Endothelial cell of umbilical vein (primary cell): ENCODE measurements at regions not wholly inside any gene's neighbourhood (a gene's known extent, or its start where the extent isn't known, plus 50 kb on each side); places are given as distances from the start of the nearest gene placed in this dataset.

Source experiments
- BruUV-seq: library from RNA; stranded (reverse); fragments of 400-500 nt; replicated peaks from 2 replicates; lab custom pipeline; 2021; lab: Mats Ljungman, UMichigan
- CTCF ChIA-PET: fragments of 300-600, 350-600 bp; sonication (Branson Sonifier 250); formaldehyde crosslinking; loops from one replicate; lab custom pipeline; 2021; ENCODE audit warnings: antibody characterized with exemption, inconsistent platforms; lab: Charles Lee
- POLR2A ChIA-PET: fragments of 300-600, 350-600 bp; sonication (Branson Sonifier 250); formaldehyde crosslinking; loops from one replicate; lab custom pipeline; 2021; ENCODE audit warnings: antibody characterized with exemption, inconsistent platforms; lab: Charles Lee
- DNase-seq: peaks from one replicate; pipeline ENCODE4 v3.0.0-alpha.2; 2011; ENCODE audit warnings: low read depth, low spot score
- FAIRE-seq: peaks from 2 replicates; lab custom pipeline; 2011; peaks lifted over from hg19 to GRCh38; lab: Jason Lieb, UNC
- H2AFZ ChIP-seq: 2 replicates; pipeline ENCODE4 v1.6.0; 2012; ENCODE audit warnings: low read depth, low read length, control low read depth, inconsistent platforms
- H3K27ac ChIP-seq: 2 replicates; pipeline ENCODE4 v1.5.1; 2011; ENCODE audit warnings: low read depth, mild to moderate bottlenecking, control low read depth, low read length, moderate library complexity; ENCODE audit not compliant: insufficient read depth
- H3K27me3 ChIP-seq, 2 experiments: 2 replicates each; pipeline versions ENCODE4 v1.6.0 to v1.6.1; 2011; ENCODE audit warnings: low read length in 2 of 2, mixed read lengths in 1 of 2; ENCODE audit not compliant: control insufficient read depth in 2 of 2, insufficient read depth in 2 of 2
- H3K36me3 ChIP-seq, 2 experiments: 2 replicates in 1 of 2; 3 replicates in 1 of 2; pipeline ENCODE4 v1.5.1; 2011; ENCODE audit warnings: low read length in 2 of 2, mild to moderate bottlenecking in 1 of 2, moderate library complexity in 1 of 2; ENCODE audit not compliant: control insufficient read depth in 2 of 2, insufficient read depth in 2 of 2; ENCODE audit errors: extremely low read depth in 1 of 2
- H3K4me1 ChIP-seq: 3 replicates; pipeline ENCODE4 v1.5.1; 2011; ENCODE audit warnings: mild to moderate bottlenecking, low read length; ENCODE audit not compliant: control insufficient read depth, insufficient read depth; ENCODE audit errors: extremely low read depth
- H3K4me2 ChIP-seq: 2 replicates; pipeline ENCODE4 v1.6.1; 2011; ENCODE audit warnings: low read length, control low read depth, mixed read lengths; ENCODE audit not compliant: insufficient read depth
- H3K4me3 ChIP-seq, 3 experiments: fragments of 200-600 bp in 1 of 3; sonication (generic), shearing (Covaris generic) in 1 of 3; replicated peaks in 1 of 3; 2 replicates each; pipeline ENCODE4 v1.5.1; 2011 to 2016; ENCODE audit warnings: control low read depth in 3 of 3, low read length in 3 of 3, mild to moderate bottlenecking in 2 of 3, inconsistent platforms in 1 of 3, low read depth in 1 of 3, moderate library complexity in 1 of 3; ENCODE audit not compliant: insufficient read depth in 1 of 3
- H3K79me2 ChIP-seq: 2 replicates; pipeline ENCODE4 v1.6.0; 2012; ENCODE audit warnings: low read length, inconsistent platforms; ENCODE audit not compliant: control insufficient read depth, insufficient read depth
- H3K9ac ChIP-seq: replicated peaks from 2 replicates; pipeline ENCODE3; 2011; ENCODE audit warnings: low read length, control low read depth; ENCODE audit not compliant: insufficient read depth; ENCODE audit errors: extremely low read depth
- H3K9me1 ChIP-seq: replicated peaks from 3 replicates; pipeline ENCODE4 v1.6.0; 2011; ENCODE audit warnings: mild to moderate bottlenecking, low read length; ENCODE audit not compliant: control insufficient read depth, insufficient read depth; ENCODE audit errors: extremely low read depth
- H3K9me3 ChIP-seq: replicated peaks from 2 replicates; pipeline ENCODE4 v1.5.1; 2012; ENCODE audit warnings: low read length, inconsistent platforms; ENCODE audit not compliant: control insufficient read depth, insufficient read depth
- H4K20me1 ChIP-seq: replicated peaks from 2 replicates; pipeline ENCODE3; 2011; ENCODE audit warnings: mild to moderate bottlenecking, low read length; ENCODE audit not compliant: control insufficient read depth, insufficient read depth; ENCODE audit errors: extremely low read depth
- CTCF ChIP-seq, 2 donors: IDR thresholded peaks; 1 replicate in 1 of 2; 2 replicates in 1 of 2; pipeline ENCODE4 v1.5.1; 2011; ENCODE audit warnings: low read length in 2 of 2, mild to moderate bottlenecking in 2 of 2, moderate library complexity in 2 of 2, control low read depth in 1 of 2, inconsistent platforms in 1 of 2, low read depth in 1 of 2; ENCODE audit not compliant: insufficient read depth in 1 of 2; ENCODE audit errors: extremely low read depth in 1 of 2
- EZH2 ChIP-seq: IDR thresholded peaks from 2 replicates; pipeline ENCODE4 v1.6.1; 2012; ENCODE audit warnings: borderline replicate concordance, low read depth, mild to moderate bottlenecking, moderate library complexity, low read length, inconsistent platforms; ENCODE audit not compliant: severe bottlenecking
- FOS ChIP-seq: IDR thresholded peaks from 2 replicates; pipeline ENCODE4 v1.6.1; 2011; ENCODE audit warnings: mild to moderate bottlenecking, low read length, moderate library complexity, borderline replicate concordance; ENCODE audit not compliant: insufficient read depth
- GATA2 ChIP-seq: IDR thresholded peaks from 2 replicates; pipeline ENCODE4 v1.7.0; 2011; ENCODE audit warnings: low read depth, mild to moderate bottlenecking, moderate library complexity, mixed read lengths, low read length; ENCODE audit not compliant: insufficient read length, insufficient read depth
- JUN ChIP-seq: IDR thresholded peaks from 2 replicates; pipeline ENCODE4 v1.6.1; 2011; ENCODE audit warnings: borderline replicate concordance, low read depth; ENCODE audit not compliant: insufficient read length, insufficient read depth
- MAX ChIP-seq: IDR thresholded peaks from 2 replicates; pipeline ENCODE4 v1.6.1; 2011; ENCODE audit not compliant: insufficient read depth, insufficient read length
- POLR2A ChIP-seq: IDR thresholded peaks from 2 replicates; pipeline ENCODE4 v1.6.1; 2012; ENCODE audit warnings: low read depth, mild to moderate bottlenecking, control low read depth, low read length
- POLR2AphosphoS5 ChIP-seq: IDR thresholded peaks from 2 replicates; pipeline ENCODE4 v1.6.1; 2012; ENCODE audit warnings: low read depth, mild to moderate bottlenecking, control low read depth, low read length, moderate library complexity; ENCODE audit not compliant: insufficient read depth
- dilution Hi-C: fragments of 300-500 bp; cut with MboI; formaldehyde crosslinking; loops from one replicate; pipeline ENCODE4 v1.15.0; 2019; ENCODE audit warnings: low sequenced_read_pairs; ENCODE audit not compliant: extremely low pct_ligation_motif_present
- intact Hi-C: fragments of 100-400 bp; cut with micrococcal nuclease; formaldehyde crosslinking; loops from one replicate; pipeline ENCODE4 v1.10.0; 2022

GRCh38 chr7:34452363-34452762 is 205.7 kb upstream of the NPSR1 start:
- no peaks in the 10 kb centered on the region for H3K36me3 ChIP-seq
- H3K4me3 ChIP-seq = no peak overlapping the region
- DNase-seq = peak; percentile 84
- H3K9me1 ChIP-seq = no peaks in the 10 kb centered on the region
- peak overlapping the region; percentile 85 for H3K4me2 ChIP-seq
- peaks cover 30% of the 10 kb centered on the region for H3K4me1 ChIP-seq
- intact Hi-C loops = loop anchor here (1.0 to 10.0 kb wide), 5 partner anchors 175 to 1868 kb away; partner anchors contain the start of genes DPY19L1 and TBX20
- H4K20me1 ChIP-seq = no peaks in the 10 kb centered on the region
- no peaks in the 10 kb centered on the region for H3K9me3 ChIP-seq
- BruUV-seq = TSS peak; percentile 62
- TF ChIP-seq POLR2AphosphoS5 (no peak), JUN (no peak), FOS (no peak), EZH2 (no peak), GATA2 (no peak), MAX (no peak), CTCF (IDR thresholded peaks at IDR 0.05; ENCODE audit: extremely low read depth in 1 of 2, insufficient read depth in 1 of 2, low read depth in 1 of 2, low read length in 2 of 2) (no peak), POLR2A (no peak)
- ChIA-PET POLR2A (no interaction called here), CTCF (interaction anchor here (0.9 to 2.2 kb wide), 8 partner anchors 10 to 364 kb away, joined by 3 to 16 read pairs (median 4); no protein-coding TSS in a partner anchor)
- H3K27ac ChIP-seq = peak overlapping the region; percentile 63
- no peaks in the 10 kb centered on the region for H3K79me2 ChIP-seq
- no peak overlapping the region for H3K9ac ChIP-seq
- peak; percentile 78 for FAIRE-seq
- H2AFZ ChIP-seq = no peak overlapping the region
- H3K27me3 ChIP-seq = no peaks in the 10 kb centered on the region
- dilution Hi-C loops = no loop called here
